ENCODE measurements at regions not wholly inside any gene's neighbourhood (a gene's known extent, or its start where the extent isn't known, plus 50 kb on each side); places are given as distances from the start of the nearest gene placed in this dataset.

GRCh38 chr20:52447225-52447551, 255.6 kb upstream of the ZFP64 start:
- Mint-ChIP-seq H3K4me1 (no peaks in the 10 kb centered on the region), H3K27ac (no peak overlapping the region), H3K9me3 (ENCODE audit: insufficient read depth) (no peaks in the 10 kb centered on the region), H3K4me3 (no peak overlapping the region), H3K27me3 (no peaks in the 10 kb centered on the region)
- Histone ChIP-seq H3K4me2 (replicated peaks; ENCODE audit: low read depth, low read length, poor library complexity, severe bottlenecking) (no peak overlapping the region), H3K9ac (ENCODE audit: low read length) (no peak overlapping the region), H3K27ac (ENCODE audit: low read length in 2 of 2) (no peak overlapping the region), H3K27me3 (replicated peaks in 1 of 4; ENCODE audit: control extremely low read depth in 1 of 4, control insufficient read depth in 3 of 4, insufficient read depth in 4 of 4, low read length in 3 of 4) (no peaks in the 10 kb centered on the region), H3K36me3 (replicated peaks in 1 of 2; ENCODE audit: control extremely low read depth in 1 of 2, control insufficient read depth in 1 of 2, extremely low read depth in 1 of 2, insufficient read depth in 2 of 2, low read length in 1 of 2) (no peaks in the 10 kb centered on the region), H3K4me1 (ENCODE audit: control insufficient read depth in 2 of 2, insufficient read depth in 2 of 2, low read length in 2 of 2) (no peaks in the 10 kb centered on the region), H3K9me3 (ENCODE audit: control extremely low read depth in 1 of 3, control insufficient read depth in 2 of 3, insufficient read depth in 1 of 3, low read length in 2 of 3) (no peaks in the 10 kb centered on the region), H2AFZ (ENCODE audit: insufficient read depth, low read depth, low read length, poor library complexity, severe bottlenecking) (no peak overlapping the region), H4K20me1 (ENCODE audit: control insufficient read depth, insufficient read depth, low read length, poor library complexity, severe bottlenecking) (no peaks in the 10 kb centered on the region), H3K4me3 (ENCODE audit: control extremely low read depth in 1 of 5, extremely low read depth in 1 of 5, insufficient read depth in 1 of 5, low read depth in 2 of 5, low read length in 4 of 5) (no peak overlapping the region), H3K79me2 (ENCODE audit: control insufficient read depth, insufficient read depth, low read length) (no peaks in the 10 kb centered on the region)
- no peak for DNase-seq
- POLR2A ChIA-PET = no interaction called here
- whole genome bisulfite sequencing (ENCODE audit: insufficient coverage) = no CpG with 5 or more reads among the region's 1 CpG
- intact Hi-C loops (cut with micrococcal nuclease) = no loop called here
- CTCF ChIA-PET = no interaction called here
- TF ChIP-seq EZH2 (IDR thresholded peaks at IDR 0.05; ENCODE audit: borderline replicate concordance, insufficient read depth, low read depth, low read length, poor library complexity, severe bottlenecking) = no peak
- no peak for TF ChIP-seq CTCF (IDR thresholded peaks at IDR 0.05)
- ATAC-seq (ENCODE audit: low read depth) = no peak

GRCh38 chr20:52446421-52447224, 255.0 kb upstream of the ZFP64 start:
- CTCF ChIA-PET = no interaction called here
- no peaks in the 10 kb centered on the region for H3K27me3 Mint-ChIP-seq
- no peak for ATAC-seq (ENCODE audit: low read depth)

More at GRCh38 chr20:52446421-52447224, 255.0 kb upstream of the ZFP64 start:
- no peak for DNase-seq
- Mint-ChIP-seq H3K9me3 (ENCODE audit: insufficient read depth) (no peaks in the 10 kb centered on the region), H3K27ac (no peak overlapping the region), H3K4me1 (no peaks in the 10 kb centered on the region), H3K4me3 (no peak overlapping the region)
- WGBS (ENCODE audit: insufficient coverage) = 76% methylated on average over 10 of the region's 14 CpGs
- Histone ChIP-seq H3K27me3 (replicated peaks in 1 of 4; ENCODE audit: control extremely low read depth in 1 of 4, control insufficient read depth in 3 of 4, insufficient read depth in 4 of 4, low read length in 3 of 4) (no peaks in the 10 kb centered on the region), H3K9me3 (ENCODE audit: control extremely low read depth in 1 of 3, control insufficient read depth in 2 of 3, insufficient read depth in 1 of 3, low read length in 2 of 3) (no peaks in the 10 kb centered on the region), H3K27ac (ENCODE audit: low read length in 2 of 2) (no peak overlapping the region), H3K4me3 (ENCODE audit: control extremely low read depth in 1 of 5, extremely low read depth in 1 of 5, insufficient read depth in 1 of 5, low read depth in 2 of 5, low read length in 4 of 5) (no peak overlapping the region), H3K9ac (ENCODE audit: low read length) (no peak overlapping the region), H3K4me1 (ENCODE audit: control insufficient read depth in 2 of 2, insufficient read depth in 2 of 2, low read length in 2 of 2) (no peaks in the 10 kb centered on the region), H2AFZ (ENCODE audit: insufficient read depth, low read depth, low read length, poor library complexity, severe bottlenecking) (no peak overlapping the region), H3K36me3 (replicated peaks in 1 of 2; ENCODE audit: control extremely low read depth in 1 of 2, control insufficient read depth in 1 of 2, extremely low read depth in 1 of 2, insufficient read depth in 2 of 2, low read length in 1 of 2) (no peaks in the 10 kb centered on the region), H3K4me2 (replicated peaks; ENCODE audit: low read depth, low read length, poor library complexity, severe bottlenecking) (no peak overlapping the region), H4K20me1 (ENCODE audit: control insufficient read depth, insufficient read depth, low read length, poor library complexity, severe bottlenecking) (no peaks in the 10 kb centered on the region), H3K79me2 (ENCODE audit: control insufficient read depth, insufficient read depth, low read length) (no peaks in the 10 kb centered on the region)
- POLR2A ChIA-PET = no interaction called here
- TF ChIP-seq EZH2 (IDR thresholded peaks at IDR 0.05; ENCODE audit: borderline replicate concordance, insufficient read depth, low read depth, low read length, poor library complexity, severe bottlenecking) (no peak), CTCF (IDR thresholded peaks at IDR 0.05) (no peak)
- intact Hi-C loops (cut with micrococcal nuclease) = no loop called here
